Psoas muscle (tissue), 7 donors: ENCODE measurements at regions not wholly inside any gene's neighbourhood (a gene's known extent, or its start where the extent isn't known, plus 50 kb on each side); places are given as distances from the start of the nearest gene placed in this dataset.

Source experiments
- ATAC-seq, 4 donors: fragments of 200-7000 bp; cut with Tn5 transposase; one replicate each; pipeline ENCODE4 v1.9.1; 2020; ENCODE audit warnings: moderate library complexity in 3 of 4, mild to moderate bottlenecking in 2 of 4
- DNase-seq, 2 donors: peaks; one replicate each; pipeline ENCODE4 v3.0.0-alpha.2; 2020
- H3K27ac ChIP-seq: fragments of 200-600 bp; one replicate; pipeline ENCODE4 v1.8.0; 2022
- H3K27me3 ChIP-seq, 3 donors: fragments of 200-600 bp in 1 of 3; one replicate each; pipeline versions ENCODE4 v1.6.1 to v1.8.0; 2013 to 2022; ENCODE audit warnings: low read length in 2 of 3, mild to moderate bottlenecking in 2 of 3, moderate library complexity in 1 of 3; ENCODE audit not compliant: insufficient read depth in 3 of 3
- H3K36me3 ChIP-seq, 2 donors: fragments of 200-600 bp in 1 of 2; one replicate each; pipeline versions ENCODE4 v1.6.1 to v1.8.0; 2013 to 2022; ENCODE audit warnings: low read depth in 1 of 2, mild to moderate bottlenecking in 1 of 2, moderate library complexity in 1 of 2; ENCODE audit not compliant: insufficient read depth in 1 of 2
- H3K4me1 ChIP-seq: fragments of 200-600 bp; one replicate; pipeline ENCODE4 v1.8.0; 2022
- H3K4me3 ChIP-seq: fragments of 200-600 bp; one replicate; pipeline ENCODE4 v1.8.0; 2022; ENCODE audit warnings: mild to moderate bottlenecking
- H3K9me3 ChIP-seq: fragments of 200-600 bp; one replicate; pipeline ENCODE4 v1.8.0; 2022
- CTCF ChIP-seq: fragments of 200-600 bp; IDR thresholded peaks from one replicate; pipeline ENCODE4 v1.8.0; 2022; ENCODE audit warnings: antibody characterized with exemption
- WGBS, 3 donors: extraction: QIAGEN DNeasy Blood & Tissue Kit; methylation state at CpG; one replicate each; pipeline versions ENCODE4 v1.1.6 to v1.1.7; 2013; 5-methylcytosine and 5-hydroxymethylcytosine counted together
- intact Hi-C, 2 donors: fragments of 100-400 bp; cut with DNase I; formaldehyde crosslinking; loops; one replicate each; pipeline versions ENCODE4 v1.11.0 to v1.14.2; 2022
- donor health status: healthy with polysubstance abuse.
- donor health status: DM: no; HTN: no; CAD: no; lungs with moderate emphysema.
- donor health status: Bipolar disorder and iron deficiency.
- donor health status: healthy.
- donor health status: DM: yes; HTN: yes; CAD: no.
- donor health status: DM: no; HTN: no; CAD: no.
- donor health status: DM: yes; HTN: yes; CAD: no.

DNA sequence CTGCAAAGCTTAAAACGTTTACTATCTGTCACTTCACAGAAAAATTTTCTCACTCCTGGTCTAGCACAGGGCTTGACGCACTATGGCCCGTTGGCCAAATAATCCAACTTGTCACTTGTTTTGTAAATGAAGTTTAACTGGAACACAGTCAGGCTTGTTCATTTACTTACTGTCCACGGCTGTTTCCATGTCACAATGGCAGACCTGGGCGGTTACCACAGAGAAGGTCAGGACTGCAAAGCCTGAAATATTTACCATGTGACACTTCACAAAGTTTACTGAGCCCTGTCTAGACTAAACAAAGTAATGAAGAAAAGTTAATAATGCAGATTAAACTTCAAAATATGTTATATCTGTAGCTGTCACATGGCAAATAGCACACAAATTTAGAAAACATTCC, 273.0 kb upstream of the GYPC start:
- WGBS, 3 donors = 85 to 91% (median 86%) methylated on average over 5 of the region's 5 CpGs
- TF ChIP-seq CTCF = no peak
- no peak overlapping the region for H3K4me3 ChIP-seq

DNA sequence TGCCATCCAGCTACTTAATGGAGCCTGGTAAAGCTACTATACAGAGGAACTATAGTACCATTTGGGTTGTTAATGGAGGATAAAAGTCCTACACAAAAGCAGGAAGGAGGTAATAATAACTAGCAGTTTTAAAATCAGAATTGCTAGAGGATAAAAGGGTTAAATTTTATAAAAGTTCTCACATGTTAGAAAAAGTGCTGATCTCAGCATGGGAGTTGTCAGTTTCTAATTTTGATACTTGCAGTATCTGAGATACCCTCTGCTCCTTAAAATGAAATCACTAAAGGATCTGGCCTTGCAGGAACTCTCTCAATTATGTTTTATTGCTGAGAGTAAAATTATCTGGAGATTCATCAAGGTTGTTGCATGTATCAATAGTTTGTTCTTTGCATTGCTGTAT, 272.2 kb upstream of the GYPC start:
- TF ChIP-seq CTCF = no peak
- H3K27ac ChIP-seq = no peak overlapping the region

More for the DNA sequence above, 273.0 kb upstream of the GYPC start:
- Histone ChIP-seq H3K9me3 (peaks cover 3% of the 10 kb centered on the region), H3K27me3 (peaks cover 0 to 9% (median 0%) of the 10 kb centered on the region in 3 donors), H3K4me1 (no peaks in the 10 kb centered on the region), H3K36me3 (no peaks in the 10 kb centered on the region), H3K27ac (no peak overlapping the region)
- DNase-seq = no peak
- intact Hi-C loops = no loop called here
- ATAC-seq = no peak

GRCh38 chr2:126385441-126385840, 270.5 kb upstream of the GYPC start:
- no peaks in the 10 kb centered on the region for H3K4me1 ChIP-seq
- no peak for TF ChIP-seq CTCF
- intact Hi-C loops = no loop called here
- DNase-seq (no peak), ATAC-seq (no peak)
- H3K9me3 ChIP-seq = peaks cover 3% of the 10 kb centered on the region
- no peak overlapping the region for H3K27ac ChIP-seq
- H3K27me3 ChIP-seq = peaks cover 0 to 7% (median 0%) of the 10 kb centered on the region in 3 donors
- no peaks in the 10 kb centered on the region for H3K36me3 ChIP-seq
- no peak overlapping the region for H3K4me3 ChIP-seq

More for the DNA sequence above, 272.2 kb upstream of the GYPC start:
- Histone ChIP-seq H3K4me1 (no peaks in the 10 kb centered on the region), H3K4me3 (no peak overlapping the region), H3K9me3 (peaks cover 3% of the 10 kb centered on the region), H3K27me3 (peaks cover 0 to 9% (median 0%) of the 10 kb centered on the region in 3 donors), H3K36me3 (no peaks in the 10 kb centered on the region)
- DNase-seq = no peak
- intact Hi-C loops = no loop called here
- no peak for ATAC-seq

GRCh38 chr2:126385983-126386382, 270.0 kb upstream of the GYPC start:
- no peak for TF ChIP-seq CTCF
- ATAC-seq (no peak), DNase-seq (no peak)
- peaks cover 3% of the 10 kb centered on the region for H3K9me3 ChIP-seq
- intact Hi-C loops = no loop called here
- peaks cover 0 to 7% (median 0%) of the 10 kb centered on the region in 3 donors for H3K27me3 ChIP-seq
- H3K27ac ChIP-seq = no peak overlapping the region
- no peak overlapping the region for H3K4me3 ChIP-seq
- H3K36me3 ChIP-seq = no peaks in the 10 kb centered on the region
- H3K4me1 ChIP-seq = no peaks in the 10 kb centered on the region

DNA sequence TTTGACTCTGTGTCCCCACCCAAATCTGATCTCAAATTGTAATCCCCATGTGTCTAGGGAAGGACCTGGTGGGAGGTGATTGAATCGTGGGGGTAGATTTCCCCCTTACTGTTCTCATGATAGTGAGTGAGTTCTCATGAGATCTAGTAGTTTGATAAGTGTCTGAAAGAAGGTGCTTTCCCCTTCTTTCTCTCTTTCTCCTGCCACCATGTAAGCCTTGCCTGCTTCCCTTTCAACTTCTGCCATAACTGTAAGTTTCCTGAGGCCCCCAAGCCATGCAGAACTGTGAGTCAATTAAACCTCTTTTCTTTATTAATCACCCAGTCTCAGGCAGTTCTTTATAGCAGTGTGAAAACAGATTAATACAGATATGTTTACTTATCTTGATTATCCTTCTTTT, 266.5 kb upstream of the GYPC start:
- peaks cover 3% of the 10 kb centered on the region for H3K9me3 ChIP-seq
- no peak overlapping the region for H3K27ac ChIP-seq
- 63 to 82% (median 80%) methylated on average over 1 of the region's 1 CpG for WGBS, 3 donors
- no peaks in the 10 kb centered on the region for H3K27me3 ChIP-seq
- ATAC-seq (no peak), DNase-seq (no peak)
- intact Hi-C loops = no loop called here
- no peak for TF ChIP-seq CTCF
- H3K4me3 ChIP-seq = no peak overlapping the region
- no peaks in the 10 kb centered on the region for H3K36me3 ChIP-seq
- H3K4me1 ChIP-seq = no peaks in the 10 kb centered on the region
